GM23338 (cell line): ENCODE measurements at regions not wholly inside any gene's neighbourhood (a gene's known extent, or its start where the extent isn't known, plus 50 kb on each side); places are given as distances from the start of the nearest gene placed in this dataset.

Experiments used
- ATAC-seq: fragments of 200-7000 bp; cut with Tn5 transposase; 3 replicates; pipeline ENCODE4 v1.9.1; 2020
- DNase-seq: peaks from one replicate; pipeline ENCODE4 v3.0.0-alpha.2; 2015; ENCODE audit warnings: low spot score
- H2AFZ ChIP-seq: fragments of 200-600 bp; sonication (generic); 2 replicates; pipeline ENCODE4 v1.8.0; 2016; ENCODE audit warnings: antibody characterized with exemption, mild to moderate bottlenecking, moderate library complexity
- H3F3A ChIP-seq: fragments of 200-600 bp; sonication (generic); replicated peaks from 2 replicates; pipeline ENCODE4 v1.8.0; 2017; ENCODE audit warnings: antibody characterized with exemption, mixed run types, low read depth
- H3K27ac ChIP-seq: fragments of 200-600 bp; sonication (generic); 2 replicates; pipeline ENCODE4 v1.6.1; 2016; ENCODE audit warnings: low read depth
- H3K27me3 ChIP-seq: fragments of 200-600 bp; sonication (generic); 2 replicates; pipeline ENCODE4 v1.8.0; 2016; ENCODE audit warnings: mild to moderate bottlenecking, mixed run types, moderate library complexity; ENCODE audit not compliant: insufficient read depth
- H3K36me3 ChIP-seq: fragments of 200-600 bp; sonication (generic); 2 replicates; pipeline ENCODE4 v1.8.0; 2016; ENCODE audit warnings: mild to moderate bottlenecking; ENCODE audit not compliant: insufficient read depth
- H3K4me1 ChIP-seq: fragments of 200-600 bp; sonication (generic); 2 replicates; pipeline ENCODE4 v1.8.0; 2016; ENCODE audit warnings: mild to moderate bottlenecking, moderate library complexity; ENCODE audit not compliant: insufficient read depth
- H3K4me2 ChIP-seq: fragments of 200-600 bp; sonication (generic); 2 replicates; pipeline ENCODE4 v1.7.1; 2017; ENCODE audit warnings: mixed run types
- H3K4me3 ChIP-seq: fragments of 200-600 bp; sonication (generic); 2 replicates; pipeline ENCODE4 v1.6.1; 2016; ENCODE audit warnings: mixed run types
- H3K79me2 ChIP-seq: fragments of 200-600 bp; sonication (generic); replicated peaks from 2 replicates; pipeline ENCODE4 v1.8.0; 2017; ENCODE audit warnings: mild to moderate bottlenecking; ENCODE audit not compliant: insufficient read depth
- H3K9me2 ChIP-seq: fragments of 200-600 bp; sonication (generic); 2 replicates; pipeline ENCODE4 v1.8.0; 2017; ENCODE audit not compliant: insufficient read depth
- H4K20me1 ChIP-seq: fragments of 200-600 bp; sonication (generic); replicated peaks from 2 replicates; pipeline ENCODE4 v1.8.0; 2017; ENCODE audit warnings: mild to moderate bottlenecking; ENCODE audit not compliant: insufficient read depth
- H3K27ac Mint-ChIP-seq: 2 replicates; pipeline ENCODE4 v1.8.0; 2020; ENCODE audit warnings: inconsistent platforms, mild to moderate bottlenecking, moderate library complexity, mixed read lengths
- H3K27me3 Mint-ChIP-seq: 3 replicates; pipeline ENCODE4 v1.8.0; 2022; ENCODE audit warnings: low read depth, mild to moderate bottlenecking, moderate library complexity, mixed read lengths, inconsistent platforms; ENCODE audit not compliant: insufficient read depth, poor library complexity
- H3K36me3 Mint-ChIP-seq: 3 replicates; pipeline ENCODE4 v1.8.0; 2021; ENCODE audit warnings: low read depth, mild to moderate bottlenecking, inconsistent platforms, moderate library complexity, mixed read lengths
- H3K4me1 Mint-ChIP-seq: 3 replicates; pipeline ENCODE4 v1.8.0; 2020; ENCODE audit warnings: mild to moderate bottlenecking, inconsistent platforms, mixed read lengths
- H3K4me3 Mint-ChIP-seq: 3 replicates; pipeline ENCODE4 v1.8.0; 2021; ENCODE audit warnings: moderate library complexity, mild to moderate bottlenecking, inconsistent platforms, mixed read lengths
- H3K9me3 Mint-ChIP-seq: 3 replicates; pipeline ENCODE4 v1.8.0; 2020; ENCODE audit warnings: moderate library complexity, mild to moderate bottlenecking, inconsistent platforms, mixed read lengths
- CREB1 ChIP-seq: fragments of 250-450 bp; sonication (Bioruptor Pico); IDR thresholded peaks from 2 replicates; pipeline ENCODE4 v1.5.0; 2020; ENCODE audit warnings: low read depth, mild to moderate bottlenecking, moderate library complexity
- CTCF ChIP-seq, 2 experiments: fragments of 200-600 bp in 1 of 2; sonication (generic) in 1 of 2; conservative IDR thresholded peaks; 2 replicates each; pipeline versions ENCODE4 v1.5.1 to v1.6.1; 2016 to 2017; ENCODE audit warnings: antibody characterized with exemption in 2 of 2, low read depth in 2 of 2, mild to moderate bottlenecking in 2 of 2, moderate library complexity in 1 of 2
- EZH2 ChIP-seq: fragments of 200-600 bp; sonication (generic); IDR thresholded peaks from one replicate; pipeline ENCODE4 v1.8.0; 2017; ENCODE audit warnings: antibody characterized with exemption, mild to moderate bottlenecking, low read depth; ENCODE audit not compliant: unreplicated experiment
- EZH2phosphoT487 ChIP-seq: fragments of 200-600 bp; sonication (generic); IDR thresholded peaks from one replicate; pipeline ENCODE4 v1.8.1; 2018; ENCODE audit warnings: antibody characterized with exemption; ENCODE audit not compliant: unreplicated experiment
- JUNB ChIP-seq: IDR thresholded peaks from one replicate; pipeline ENCODE4 v1.6.1; 2016; ENCODE audit warnings: antibody characterized with exemption; ENCODE audit not compliant: unreplicated experiment
- NANOG ChIP-seq: IDR thresholded peaks from 2 replicates; pipeline ENCODE4 v1.6.1; 2016; ENCODE audit warnings: antibody characterized with exemption, borderline replicate concordance
- POLR2AphosphoS5 ChIP-seq: IDR thresholded peaks from 2 replicates; pipeline ENCODE4 v1.6.1; 2016; ENCODE audit warnings: antibody characterized with exemption, low read depth

GRCh38 chr14:97380539-97380941 is 583.4 kb downstream of the VRK1 start:
- DNase-seq, result no peak
- Histone ChIP-seq H3K27ac (no peak overlapping the region), H3K27me3 (no peaks in the 10 kb centered on the region; the same call in 1 of the 2 replicates), H4K20me1 (no peaks in the 10 kb centered on the region), H3K4me2 (no peak overlapping the region), H3K4me1 (peaks cover 44% of the 10 kb centered on the region), H2AFZ (no peak overlapping the region), H3K9me2 (peaks cover 10% of the 10 kb centered on the region; the same call in 1 of the 2 replicates), H3K36me3 (no peaks in the 10 kb centered on the region), H3F3A (no peaks in the 10 kb centered on the region), H3K4me3 (no peak overlapping the region), H3K79me2 (no peaks in the 10 kb centered on the region)
- Mint-ChIP-seq H3K9me3 (no peaks in the 10 kb centered on the region), H3K36me3 (no peaks in the 10 kb centered on the region), H3K27ac (no peak overlapping the region), H3K4me3 (no peak overlapping the region), H3K27me3 (peaks cover 10% of the 10 kb centered on the region), H3K4me1 (peaks cover 43% of the 10 kb centered on the region)
- TF ChIP-seq CREB1 (CRISPR knock-in tag) (no peak), EZH2 (no peak)
- no peak for ATAC-seq

- H3K27me3 Mint-ChIP-seq, result peaks cover 10% of the 10 kb centered on the region
Observed at GRCh38 chr14:97381309-97381708, 584.1 kb downstream of the VRK1 start.

GRCh38 chr14:97382616-97383226 is 585.5 kb downstream of the VRK1 start:
- Mint-ChIP-seq H3K27ac (no peak overlapping the region), H3K27me3 (peaks cover 14% of the 10 kb centered on the region), H3K9me3 (no peaks in the 10 kb centered on the region), H3K36me3 (no peaks in the 10 kb centered on the region), H3K4me1 (peaks cover 58% of the 10 kb centered on the region), H3K4me3 (no peak overlapping the region)
- H3K4me3 ChIP-seq, result no peak overlapping the region
- H3K4me1 ChIP-seq, result peaks cover 60% of the 10 kb centered on the region
- H3K4me2 ChIP-seq, result peak overlapping the region; percentile 56
- no peaks in the 10 kb centered on the region for H4K20me1 ChIP-seq
- H3K27me3 ChIP-seq, result no peaks in the 10 kb centered on the region; the same call in 1 of the 2 replicates
- TF ChIP-seq NANOG (peak; percentile 11; the same call in 1 of the 2 replicates), EZH2 (no peak), EZH2phosphoT487 (no peak), JUNB (no peak), CTCF (conservative IDR thresholded peaks at IDR 0.05; ENCODE audit: low read depth in 2 of 2) (no peak), POLR2AphosphoS5 (no peak), CREB1 (CRISPR knock-in tag) (no peak)
- no peak overlapping the region for H3K27ac ChIP-seq
- no peaks in the 10 kb centered on the region for H3K79me2 ChIP-seq
- H3K9me2 ChIP-seq, result peaks cover 10% of the 10 kb centered on the region; the same call in 1 of the 2 replicates
- ATAC-seq, result no peak
- no peaks in the 10 kb centered on the region for H3K36me3 ChIP-seq
- peaks cover 7% of the 10 kb centered on the region; the same call in 1 of the 2 replicates for H3F3A ChIP-seq
- no peak overlapping the region for H2AFZ ChIP-seq
- no peak for DNase-seq

More at GRCh38 chr14:97381309-97381708, 584.1 kb downstream of the VRK1 start:
- H3K36me3 ChIP-seq, result no peaks in the 10 kb centered on the region
- DNase-seq, result no peak
- no peak for TF ChIP-seq EZH2phosphoT487
- H3K4me3 Mint-ChIP-seq, result no peak overlapping the region
- peaks cover 46% of the 10 kb centered on the region for H3K4me1 ChIP-seq
- H4K20me1 ChIP-seq, result no peaks in the 10 kb centered on the region
- H3K9me3 Mint-ChIP-seq, result no peaks in the 10 kb centered on the region
- H2AFZ ChIP-seq, result no peak overlapping the region
- no peak overlapping the region for H3K4me3 ChIP-seq
- no peak overlapping the region for H3K27ac ChIP-seq
- H3K4me1 Mint-ChIP-seq, result peaks cover 46% of the 10 kb centered on the region
- H3K79me2 ChIP-seq, result no peaks in the 10 kb centered on the region
- ATAC-seq, result no peak
- no peaks in the 10 kb centered on the region for H3F3A ChIP-seq
- H3K27ac Mint-ChIP-seq, result no peak overlapping the region
- no peaks in the 10 kb centered on the region for H3K36me3 Mint-ChIP-seq
- H3K4me2 ChIP-seq, result no peak overlapping the region
- peaks cover 10% of the 10 kb centered on the region; the same call in 1 of the 2 replicates for H3K9me2 ChIP-seq
- H3K27me3 ChIP-seq, result no peaks in the 10 kb centered on the region; the same call in 1 of the 2 replicates
